Activated CD4-positive, alpha-beta T cell treated with anti-CD3 and anti-CD28 coated beads for 24 hours (primary cell): ENCODE measurements at regions not wholly inside any gene's neighbourhood (a gene's known extent, or its start where the extent isn't known, plus 50 kb on each side); places are given as distances from the start of the nearest gene placed in this dataset.
"Not testable (repeated sequence)": the region's sequence is repeated elsewhere in the genome, so short reads cannot be mapped to it uniquely, and the experiment has no call there.

Experiments used
- DNase-seq, 2 donors: peaks; one replicate each; pipeline ENCODE4 v3.0.0-alpha.2; 2020; ENCODE audit warnings: low read depth in 2 of 2

DNA sequence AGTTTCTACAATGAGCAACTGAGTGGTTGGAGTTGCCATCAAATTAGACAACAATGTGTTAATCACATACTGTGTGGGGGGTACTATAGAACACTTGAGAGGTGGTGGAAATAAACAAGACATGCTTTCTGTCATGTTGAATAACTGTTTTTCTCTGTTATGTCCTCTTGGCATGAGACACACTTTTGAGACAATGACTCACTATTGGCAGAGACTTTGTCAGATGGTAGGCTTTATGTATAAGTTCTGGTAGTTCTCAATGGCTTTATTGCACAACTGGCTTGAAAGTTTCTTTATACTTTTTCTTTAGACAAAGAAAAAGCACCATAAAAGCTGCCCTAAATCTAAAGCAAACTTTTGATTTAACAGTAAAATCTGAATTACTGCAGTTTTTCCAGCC, 578.7 kb downstream of the ADCYAP1 start:
- DNase-seq, result no peak

DNA sequence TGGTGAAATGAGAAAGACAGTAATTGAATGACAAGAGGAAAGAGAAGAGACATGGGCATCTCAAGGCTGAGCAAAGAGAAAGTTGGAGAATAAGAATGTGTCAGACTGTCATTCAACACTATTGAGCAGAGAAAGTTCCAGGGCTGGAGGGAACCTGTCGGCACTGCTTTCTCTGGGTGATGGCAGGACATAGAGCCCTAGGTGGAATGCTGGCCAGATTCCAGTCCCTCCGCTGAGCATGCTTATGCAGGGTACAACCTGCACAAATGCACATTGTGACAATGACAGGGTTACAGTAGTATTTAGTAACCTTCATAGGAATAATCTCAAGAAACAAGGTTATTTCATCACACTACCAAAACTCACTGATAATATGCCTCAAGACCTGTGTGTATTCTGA, 582.8 kb downstream of the ADCYAP1 start:
- no peak for DNase-seq

DNA sequence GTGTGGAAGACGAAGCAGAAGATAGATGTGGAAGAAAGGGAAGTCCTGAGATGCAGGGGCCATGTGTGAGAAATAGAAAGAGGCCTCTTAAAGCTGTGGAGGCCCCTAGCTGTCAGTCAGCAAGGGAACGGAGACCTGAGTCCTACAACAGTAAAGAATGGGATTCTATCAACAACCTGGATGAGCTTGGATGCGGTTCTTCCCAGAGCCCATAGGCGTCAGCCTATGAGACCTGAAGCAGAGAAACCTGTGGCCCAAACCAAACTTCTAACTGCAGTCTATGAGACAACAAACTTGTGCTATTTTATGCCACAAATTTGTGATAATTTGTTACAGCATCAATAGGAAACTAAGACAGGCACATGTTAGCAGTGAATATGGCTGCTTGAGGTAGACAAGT, 583.7 kb downstream of the ADCYAP1 start:
- DNase-seq, result no peak

DNA sequence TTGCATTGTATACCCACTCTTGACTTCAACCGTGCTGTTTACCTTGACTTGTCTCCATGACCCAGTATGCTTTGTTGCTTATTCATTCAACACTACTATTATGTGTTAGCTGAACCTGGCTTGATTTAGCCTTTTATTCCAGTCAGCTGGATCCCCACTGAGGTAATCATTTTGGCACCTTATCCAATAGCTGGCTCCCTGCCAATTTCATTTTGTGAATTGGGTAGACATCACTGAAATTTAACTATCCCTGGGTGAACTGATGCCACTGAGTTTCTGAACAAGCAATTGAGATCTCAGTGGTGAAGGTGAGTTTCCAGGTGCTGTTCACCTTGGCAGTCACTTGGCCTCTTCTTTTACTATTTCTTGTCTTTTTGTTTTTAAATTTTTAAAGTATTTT, 584.3 kb downstream of the ADCYAP1 start:
- DNase-seq, result no peak

DNA sequence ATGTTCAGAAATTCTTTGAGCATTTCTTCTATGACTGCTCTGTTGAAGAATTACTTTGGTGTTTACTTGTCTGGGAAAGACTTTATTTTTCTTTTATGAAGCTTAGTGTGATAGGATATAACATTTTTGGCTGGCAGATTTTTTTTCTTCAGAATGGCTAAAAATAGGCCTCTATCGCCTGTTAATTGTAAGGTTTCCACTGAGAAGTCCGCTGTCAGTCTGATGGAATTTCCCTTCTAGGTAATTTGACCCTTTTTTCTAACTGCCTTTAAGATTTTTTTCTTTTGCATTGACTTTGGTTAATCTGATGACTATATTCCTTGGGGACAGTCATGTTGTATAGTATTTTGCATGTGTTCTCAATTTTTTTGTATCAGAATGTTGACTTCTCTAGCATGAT, 590.7 kb downstream of the ADCYAP1 start:
- DNase-seq, result no peak

DNA sequence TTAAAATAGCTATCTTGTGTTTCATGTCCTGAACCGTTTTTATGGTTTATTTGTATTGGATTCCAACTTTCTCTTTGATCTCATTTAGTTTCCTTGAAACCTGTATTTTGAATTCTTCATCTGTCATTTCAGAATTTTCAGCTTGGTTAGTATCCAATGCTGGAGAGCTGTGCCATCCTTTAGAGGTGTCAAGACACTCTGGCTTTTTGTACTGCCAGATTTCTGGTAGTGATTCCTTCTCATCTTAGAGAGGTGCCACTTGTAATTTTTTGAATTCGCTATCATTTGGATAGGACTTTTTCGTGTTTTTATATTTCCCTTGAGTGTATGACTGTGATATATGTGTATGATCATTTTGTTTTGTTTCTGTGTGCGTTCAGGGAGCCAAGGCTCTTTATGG, 591.4 kb downstream of the ADCYAP1 start:
- DNase-seq, result no peak

DNA sequence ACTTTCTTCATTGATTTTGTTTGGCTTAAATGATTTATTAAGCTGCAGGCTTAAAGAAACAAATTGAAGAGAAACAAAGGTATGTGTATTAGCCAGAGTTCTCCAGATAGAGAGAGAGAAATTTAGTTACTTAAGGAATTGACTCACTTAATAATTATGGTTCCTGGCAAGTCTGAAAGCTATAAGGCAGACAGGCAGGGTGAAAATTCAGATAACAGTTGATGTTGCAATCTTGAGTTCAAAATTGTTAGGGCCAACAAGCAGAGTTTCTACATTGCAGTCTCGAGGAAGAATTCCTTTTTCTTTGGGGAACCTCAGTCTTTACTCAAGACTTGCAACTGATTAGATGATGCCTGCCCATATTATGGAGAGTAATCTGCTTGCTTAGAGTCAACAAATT, 593.5 kb downstream of the ADCYAP1 start:
- no peak for DNase-seq

DNA sequence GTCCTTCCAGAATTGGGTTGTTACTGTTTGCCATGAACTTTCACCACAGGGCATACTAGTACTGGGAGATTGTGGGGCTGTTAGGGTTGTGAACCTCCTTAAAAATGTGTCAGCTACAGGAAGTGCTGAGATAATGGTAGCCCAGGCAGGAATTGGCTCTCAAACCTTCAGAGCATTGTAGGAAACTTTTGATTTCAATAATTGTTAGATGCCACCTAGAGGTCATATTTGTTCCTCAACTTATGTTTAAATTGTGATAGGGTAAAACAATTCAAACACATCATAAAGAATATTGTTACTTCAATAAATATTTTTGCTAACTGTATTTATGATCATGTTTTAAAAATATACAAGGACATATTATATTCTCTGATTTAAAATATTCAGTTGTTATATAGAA, 594.6 kb downstream of the ADCYAP1 start:
- no peak for DNase-seq

DNA sequence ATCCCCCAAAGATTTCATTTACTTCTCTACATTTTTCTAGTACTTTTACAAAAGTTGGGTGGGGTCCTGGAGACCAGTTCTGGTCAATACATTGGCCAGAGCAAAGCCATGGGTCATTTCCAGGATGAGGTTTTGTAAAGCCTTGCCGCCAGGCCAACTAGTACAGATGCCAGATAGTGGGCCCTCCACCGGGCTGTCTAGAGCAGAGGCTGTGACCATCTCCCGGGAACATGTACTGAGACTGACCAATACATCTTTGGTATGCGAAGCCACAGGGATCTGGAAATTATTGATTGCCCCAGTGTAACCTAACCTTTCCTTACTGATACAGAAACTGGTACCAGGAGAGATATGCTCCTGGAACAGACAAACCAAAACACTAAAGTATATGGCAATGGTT, 599.2 kb downstream of the ADCYAP1 start:
- no peak for DNase-seq

DNA sequence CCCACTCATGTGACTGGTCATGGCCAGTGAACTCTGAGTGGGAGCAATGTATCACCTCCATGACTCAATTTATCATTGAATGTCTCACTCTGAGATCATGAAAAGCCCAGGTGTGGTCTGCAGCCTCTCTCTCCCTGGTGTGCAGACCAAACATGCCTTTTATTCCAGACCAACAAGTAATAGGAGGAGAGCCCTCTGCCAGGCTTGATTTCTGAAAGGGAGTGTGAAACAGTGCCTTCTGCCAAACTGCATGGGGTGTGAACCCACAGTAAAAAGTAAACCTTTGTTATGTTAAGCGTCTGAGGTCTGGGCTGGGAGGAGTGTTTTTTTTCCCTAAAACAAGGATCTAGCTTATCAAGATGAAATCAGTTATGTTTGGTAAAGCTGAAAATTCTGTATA, 601.2 kb downstream of the ADCYAP1 start:
- no peak for DNase-seq

DNA sequence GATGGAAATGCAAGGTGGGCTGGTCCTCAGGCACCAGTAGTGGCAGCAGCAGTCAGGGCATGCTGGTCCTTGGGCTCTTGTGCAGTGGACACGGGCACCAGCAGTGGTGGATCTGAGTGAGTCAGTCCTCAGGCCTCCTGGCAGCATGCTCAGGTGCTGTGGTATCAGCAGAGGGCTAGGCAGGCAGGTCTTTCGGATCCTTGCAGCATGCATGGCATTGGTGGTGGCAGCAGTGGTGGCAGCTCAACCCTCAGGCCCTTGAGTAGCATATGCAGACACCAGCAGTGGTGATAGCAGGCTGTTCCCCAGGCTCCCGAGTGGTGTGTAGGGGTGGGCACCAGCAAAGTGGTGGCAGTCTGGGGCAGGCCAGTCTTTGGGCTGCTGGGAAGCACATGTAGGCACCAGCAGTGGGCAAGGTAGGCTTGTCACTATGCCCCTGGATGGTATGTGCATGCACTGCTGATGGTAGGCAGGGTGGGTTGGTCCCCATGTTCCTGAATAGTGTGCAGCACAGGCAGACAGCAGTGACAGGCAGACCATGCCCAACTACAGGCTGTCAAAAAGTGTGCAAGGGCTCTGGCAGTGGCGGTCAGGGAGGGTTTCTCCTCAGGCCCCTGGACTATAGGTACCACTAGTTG, 606.0 kb downstream of the ADCYAP1 start:
- DNase-seq, result no peak

DNA sequence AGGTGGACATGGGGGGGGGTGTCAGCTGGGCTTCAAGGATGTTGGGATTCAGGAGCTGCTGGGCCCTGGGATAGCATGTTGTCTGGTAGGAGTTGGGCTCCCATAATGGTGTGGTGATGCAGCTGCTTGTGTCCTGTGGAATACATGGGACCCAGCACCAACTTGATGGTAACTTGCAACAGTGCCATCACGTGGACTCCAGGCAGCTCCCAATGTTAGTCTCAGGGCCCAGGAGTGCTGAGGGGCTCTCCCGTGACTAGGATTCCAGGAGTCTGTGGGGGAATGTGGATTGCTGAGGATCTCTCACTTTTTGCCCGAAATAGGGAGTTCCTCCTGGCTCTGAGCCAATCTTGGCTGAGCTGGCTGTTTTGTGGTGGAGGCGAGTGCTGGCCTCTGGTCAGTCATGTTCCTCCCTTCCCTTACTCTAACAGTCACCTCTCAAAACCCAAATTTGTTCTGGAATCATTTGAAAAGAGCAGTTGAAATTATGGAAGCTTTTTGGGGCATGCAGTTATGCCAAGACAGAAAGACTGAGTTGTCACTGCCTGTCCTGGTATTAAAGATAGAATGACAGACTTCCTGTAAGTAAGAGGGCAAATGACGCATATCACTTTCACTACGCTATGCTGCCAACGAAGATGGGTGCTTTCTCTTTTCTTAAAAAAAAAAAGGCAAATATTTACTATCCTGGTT, 607.1 kb downstream of the ADCYAP1 start:
- DNase-seq, result no peak

DNA sequence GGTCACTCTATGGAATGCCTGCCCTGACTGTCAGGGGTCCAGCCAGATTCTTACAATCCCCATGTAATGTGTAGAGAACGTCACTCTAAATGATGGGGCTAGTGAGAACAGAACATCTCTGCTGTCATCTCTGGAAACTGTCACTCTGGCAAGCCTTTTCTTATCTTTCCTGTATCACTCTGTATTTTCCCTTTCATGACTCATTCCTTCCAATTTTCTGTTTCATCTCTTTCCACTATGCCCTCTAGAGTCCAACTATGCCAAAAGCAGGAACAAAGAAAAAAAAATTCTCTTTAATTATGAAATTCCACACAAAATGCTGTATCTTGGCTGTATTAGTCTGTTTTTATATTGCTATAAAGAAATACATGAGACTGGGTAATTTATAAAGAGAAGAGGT, 608.8 kb downstream of the ADCYAP1 start:
- no peak for DNase-seq

DNA sequence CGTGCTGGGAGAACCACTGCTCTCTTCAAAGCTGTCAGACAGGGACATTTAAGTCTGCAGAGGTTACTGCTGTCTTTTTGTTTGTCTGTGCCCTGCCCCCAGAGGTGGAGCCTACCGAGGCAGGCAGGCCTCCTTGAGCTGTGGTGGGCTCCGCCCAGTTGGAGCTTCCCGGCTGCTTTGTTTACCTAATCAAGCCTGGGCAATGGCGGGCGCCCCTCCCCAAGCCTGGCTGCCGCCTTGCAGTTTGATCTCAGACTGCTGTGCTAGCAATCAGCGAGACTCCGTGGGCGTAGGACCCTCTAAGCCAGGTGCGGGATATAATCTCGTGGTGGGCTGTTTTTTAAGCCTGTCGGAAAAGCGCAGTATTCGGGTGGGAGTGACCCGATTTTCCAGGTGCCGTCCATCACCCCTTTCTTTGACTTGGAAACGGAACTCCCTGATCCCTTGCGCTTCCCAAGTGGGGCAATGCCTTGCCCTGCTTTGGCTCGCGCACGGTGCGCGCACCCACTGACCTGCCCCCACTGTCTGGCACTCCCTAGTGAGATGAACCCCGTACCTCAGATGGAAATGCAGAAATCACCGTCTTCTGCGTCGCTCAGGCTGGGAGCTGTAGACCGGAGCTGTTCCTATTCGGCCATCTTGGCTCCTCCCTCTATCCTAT, 617.0 kb downstream of the ADCYAP1 start:
- DNase-seq, result not testable (repeated sequence)

DNA sequence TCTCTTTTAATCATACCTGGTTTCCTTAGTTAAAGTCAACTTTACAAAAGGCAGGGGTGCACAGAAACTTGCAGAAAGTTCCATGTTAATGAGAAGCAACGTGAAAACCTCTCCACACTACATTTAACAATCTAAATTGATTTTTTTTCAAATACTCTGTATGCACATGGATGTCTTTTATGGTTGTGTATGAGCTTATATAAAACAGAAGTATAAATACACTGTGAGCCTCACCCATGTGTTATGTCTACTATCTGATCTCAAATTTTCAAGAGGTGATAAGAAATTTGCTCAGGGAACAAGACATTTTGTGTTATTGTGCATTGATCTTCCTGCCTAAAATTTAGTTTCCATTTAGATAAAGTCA, 617.6 kb downstream of the ADCYAP1 start:
- DNase-seq, result no peak

DNA sequence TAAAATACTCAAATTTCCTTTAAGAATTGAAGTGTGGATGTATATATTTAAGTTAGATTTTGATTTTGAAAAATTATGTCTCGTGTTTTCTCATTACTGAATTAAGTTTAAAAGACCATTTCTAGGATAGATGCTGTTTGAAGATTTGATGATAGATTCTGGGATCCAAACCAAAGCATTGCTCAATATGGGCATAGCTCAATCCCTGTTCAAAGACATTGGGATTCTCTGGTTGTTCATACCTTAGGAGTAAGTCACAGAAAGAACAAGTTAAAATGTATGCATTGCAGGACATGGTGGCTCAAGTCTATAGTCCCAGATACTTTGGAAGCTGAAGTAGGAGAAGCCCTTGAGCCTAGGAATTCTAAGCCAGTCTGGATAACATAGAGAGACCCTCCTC, 622.3 kb downstream of the ADCYAP1 start:
- DNase-seq, result no peak

DNA sequence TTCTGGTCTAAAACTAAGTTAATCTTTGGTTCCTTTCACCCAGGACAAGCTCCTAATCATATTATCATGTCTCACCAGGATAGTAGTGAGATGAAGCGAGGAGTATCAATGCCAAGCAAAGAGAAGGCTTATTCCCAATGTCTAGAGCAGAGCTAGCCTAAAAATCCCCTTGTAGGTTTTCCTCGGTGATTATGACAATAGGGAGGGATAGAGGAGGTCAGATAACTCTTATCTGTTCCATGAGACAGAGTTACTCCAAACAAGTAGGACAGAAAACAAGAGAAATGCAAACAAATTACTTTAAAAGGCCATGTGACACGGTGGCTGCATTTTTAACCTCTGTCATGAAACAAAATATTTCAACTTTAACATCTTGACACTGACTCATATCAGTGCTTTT, 623.1 kb downstream of the ADCYAP1 start:
- DNase-seq, result no peak

DNA sequence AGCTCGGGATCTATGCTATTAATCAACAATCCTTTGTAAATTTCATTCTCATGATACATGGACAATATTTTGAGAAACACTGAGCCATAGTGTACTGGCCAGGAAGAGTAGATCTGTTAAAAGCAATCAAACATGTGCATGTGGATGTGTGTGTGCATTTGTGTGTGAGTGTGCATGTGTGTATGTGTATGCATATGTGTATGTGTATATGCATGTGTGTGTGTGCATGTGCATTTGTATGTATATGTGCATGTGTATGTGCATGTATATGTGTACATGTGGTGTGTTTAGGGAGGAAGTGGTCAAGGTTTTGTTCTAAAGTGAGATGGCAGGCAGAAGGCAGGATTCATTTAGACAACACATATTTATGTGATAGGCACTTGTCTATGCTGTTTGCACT, 623.8 kb downstream of the ADCYAP1 start:
- no peak for DNase-seq

DNA sequence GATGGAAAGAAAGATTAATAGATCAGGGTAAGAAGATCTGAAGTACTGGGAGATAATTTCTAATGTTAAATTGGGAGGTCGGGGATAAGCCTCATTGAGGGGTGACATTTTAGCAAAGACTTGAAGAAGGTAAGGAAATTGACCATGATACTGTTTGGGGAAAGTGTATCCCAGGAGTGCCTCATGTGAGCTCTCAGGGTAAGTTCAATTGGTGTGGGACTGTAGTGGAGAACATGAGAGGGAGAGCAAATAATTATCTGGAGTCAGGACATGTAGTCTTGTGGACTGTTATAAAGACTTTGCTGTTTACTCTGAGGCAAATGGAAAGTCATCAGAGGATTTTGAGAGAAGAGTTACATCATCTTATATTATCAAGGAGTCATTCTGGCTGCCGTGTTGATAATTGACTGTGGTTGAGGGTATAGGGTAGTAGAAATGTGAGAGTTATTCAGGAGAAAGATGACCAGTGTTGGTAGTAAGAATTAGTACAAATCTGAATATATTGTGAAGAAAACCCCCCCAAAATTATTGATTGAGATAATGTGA, 624.4 kb downstream of the ADCYAP1 start:
- no peak for DNase-seq

DNA sequence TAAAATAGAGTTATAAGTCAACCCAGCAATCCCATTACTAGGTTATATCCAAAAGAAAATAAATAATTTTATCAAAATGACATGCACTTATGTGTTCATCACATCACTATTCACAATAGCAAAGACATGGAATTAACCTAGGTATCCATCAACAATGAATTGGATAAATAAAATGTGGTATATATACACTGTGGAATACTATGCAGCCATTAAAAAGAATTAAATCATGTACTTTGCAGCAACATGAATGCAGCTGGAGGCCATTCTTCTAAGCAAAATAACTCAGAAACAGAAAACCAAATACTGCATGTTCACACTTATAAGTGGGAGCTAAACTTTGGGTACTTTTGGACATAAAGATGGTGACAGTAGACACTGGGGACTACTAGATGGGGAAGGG, 626.0 kb downstream of the ADCYAP1 start:
- no peak for DNase-seq

DNA sequence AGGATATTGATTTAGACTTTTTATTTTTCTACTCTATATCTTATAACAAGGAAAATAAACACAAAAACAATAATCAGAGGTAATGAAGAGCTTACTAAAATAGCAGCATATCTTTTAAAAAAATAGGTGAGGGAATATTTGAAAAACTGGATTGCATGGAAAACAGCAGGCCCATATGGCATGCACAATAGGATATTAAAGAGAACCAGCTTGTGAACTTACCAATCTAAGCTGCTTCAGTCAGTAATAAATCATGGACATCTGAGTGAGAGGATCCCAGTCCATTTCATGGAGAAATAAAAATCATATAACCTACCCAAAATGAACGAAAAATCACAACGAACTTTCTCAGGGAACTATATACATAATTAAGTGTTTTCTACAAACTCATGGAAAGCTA, 634.6 kb downstream of the ADCYAP1 start:
- no peak for DNase-seq

DNA sequence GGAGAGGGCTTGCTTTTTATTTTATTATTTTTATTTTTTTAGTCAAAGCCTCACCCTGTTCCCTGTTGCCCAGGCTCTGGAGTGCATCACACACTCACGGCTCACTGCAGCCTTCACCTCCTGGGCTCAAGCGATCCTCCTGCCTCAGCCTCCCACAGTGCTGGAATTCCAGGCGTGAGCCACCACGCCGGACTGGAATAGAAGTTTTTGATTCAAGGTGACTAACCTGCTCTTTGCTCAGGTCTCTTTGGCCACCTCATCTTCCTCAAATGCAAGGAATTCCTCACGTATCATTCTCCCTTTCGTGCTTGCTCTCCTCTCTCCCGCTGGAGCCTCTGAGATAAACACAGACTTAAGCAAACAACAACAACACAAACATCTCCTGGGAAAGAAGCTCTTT, 636.8 kb downstream of the ADCYAP1 start:
- no peak for DNase-seq

DNA sequence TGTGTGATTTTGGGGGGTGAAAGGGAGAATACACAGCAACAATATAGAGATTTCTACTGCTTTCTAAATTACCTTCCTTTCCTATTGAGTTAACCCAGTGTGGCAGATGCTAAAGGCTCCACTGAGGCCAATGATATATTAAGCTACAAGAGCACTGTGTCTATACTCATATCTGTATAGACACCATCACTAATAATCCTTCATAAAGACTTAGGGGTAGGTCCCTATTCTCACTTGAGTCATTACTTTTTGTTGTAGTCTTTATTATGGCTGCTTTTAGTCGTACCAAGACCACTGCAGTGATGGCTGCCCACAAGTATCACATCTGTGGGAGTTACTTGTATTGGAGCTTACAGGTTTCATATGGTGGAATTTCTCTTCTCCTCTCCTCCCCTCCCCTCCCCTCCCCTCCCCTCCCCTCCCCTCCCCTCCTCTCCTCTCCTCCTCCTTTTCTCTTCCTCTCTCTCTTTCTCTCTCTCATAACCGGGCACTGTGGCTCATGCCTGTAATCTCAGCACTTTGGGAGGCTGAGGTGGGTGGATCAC, 637.6 kb downstream of the ADCYAP1 start:
- no peak for DNase-seq
